ENCODE measurements at regions not wholly inside any gene's neighbourhood (a gene's known extent, or its start where the extent isn't known, plus 50 kb on each side); places are given as distances from the start of the nearest gene placed in this dataset.

DNA sequence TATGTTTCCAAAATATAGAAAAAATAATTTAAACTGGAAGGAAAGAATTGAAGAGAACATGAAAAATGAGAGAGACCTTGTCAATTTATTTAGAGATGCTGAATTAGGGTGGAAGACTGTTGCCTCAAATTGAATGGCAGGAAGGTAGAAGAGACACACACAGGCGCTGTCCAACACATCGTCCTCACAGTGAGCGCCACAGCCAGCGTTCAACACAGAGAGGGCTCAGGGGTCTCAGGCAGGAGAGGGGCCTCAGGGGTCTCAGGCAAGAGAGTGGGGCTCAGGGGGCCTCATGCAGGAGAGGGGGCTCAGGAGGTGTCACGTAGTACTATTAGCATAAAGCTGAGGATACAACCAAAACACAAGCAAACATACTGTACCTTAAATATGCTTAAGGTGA lies 65.7 kb downstream of the TMEM18 start:
- TF ChIP-seq, protein P1, sequence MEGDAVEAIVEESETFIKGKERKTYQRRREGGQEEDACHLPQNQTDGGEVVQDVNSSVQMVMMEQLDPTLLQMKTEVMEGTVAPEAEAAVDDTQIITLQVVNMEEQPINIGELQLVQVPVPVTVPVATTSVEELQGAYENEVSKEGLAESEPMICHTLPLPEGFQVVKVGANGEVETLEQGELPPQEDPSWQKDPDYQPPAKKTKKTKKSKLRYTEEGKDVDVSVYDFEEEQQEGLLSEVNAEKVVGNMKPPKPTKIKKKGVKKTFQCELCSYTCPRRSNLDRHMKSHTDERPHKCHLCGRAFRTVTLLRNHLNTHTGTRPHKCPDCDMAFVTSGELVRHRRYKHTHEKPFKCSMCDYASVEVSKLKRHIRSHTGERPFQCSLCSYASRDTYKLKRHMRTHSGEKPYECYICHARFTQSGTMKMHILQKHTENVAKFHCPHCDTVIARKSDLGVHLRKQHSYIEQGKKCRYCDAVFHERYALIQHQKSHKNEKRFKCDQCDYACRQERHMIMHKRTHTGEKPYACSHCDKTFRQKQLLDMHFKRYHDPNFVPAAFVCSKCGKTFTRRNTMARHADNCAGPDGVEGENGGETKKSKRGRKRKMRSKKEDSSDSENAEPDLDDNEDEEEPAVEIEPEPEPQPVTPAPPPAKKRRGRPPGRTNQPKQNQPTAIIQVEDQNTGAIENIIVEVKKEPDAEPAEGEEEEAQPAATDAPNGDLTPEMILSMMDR (IDR thresholded peaks at IDR 0.05; ENCODE audit: unreplicated experiment) = no peak
- Mint-ChIP-seq H3K27ac (ENCODE audit: unreplicated experiment) (no peak overlapping the region), H3K4me1 (ENCODE audit: unreplicated experiment) (no peaks in the 10 kb centered on the region), H3K27me3 (ENCODE audit: unreplicated experiment) (peaks cover 1% of the 10 kb centered on the region), H3K36me3 (ENCODE audit: low read depth, unreplicated experiment) (no peaks in the 10 kb centered on the region), H3K9me3 (ENCODE audit: unreplicated experiment) (no peaks in the 10 kb centered on the region), H3K4me3 (ENCODE audit: unreplicated experiment) (no peak overlapping the region)
- DNase-seq (ENCODE audit: low spot score) = no peak

DNA sequence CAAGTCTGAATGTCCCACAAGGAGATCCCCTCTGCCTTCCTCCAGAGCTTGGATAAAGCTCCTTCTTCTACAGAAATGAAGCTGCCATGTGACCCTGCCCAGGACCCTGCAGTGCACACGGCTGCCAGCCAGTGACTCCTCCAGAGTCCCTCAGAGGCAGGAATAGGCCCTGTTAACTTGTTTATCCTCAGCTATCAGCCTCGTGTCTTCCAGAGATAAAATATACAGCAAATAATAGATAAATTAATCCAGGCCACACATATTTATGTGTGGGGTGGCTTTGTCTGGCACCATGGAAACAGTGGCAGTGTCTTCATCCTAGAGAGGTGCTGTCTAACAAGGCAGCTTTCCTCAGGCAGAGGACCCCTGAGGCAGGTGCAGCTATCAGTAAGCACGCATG lies 66.7 kb downstream of the TMEM18 start:
- Mint-ChIP-seq H3K4me1 (ENCODE audit: unreplicated experiment) (no peaks in the 10 kb centered on the region), H3K4me3 (ENCODE audit: unreplicated experiment) (no peak overlapping the region), H3K27me3 (ENCODE audit: unreplicated experiment) (peaks cover 1% of the 10 kb centered on the region), H3K27ac (ENCODE audit: unreplicated experiment) (no peak overlapping the region), H3K9me3 (ENCODE audit: unreplicated experiment) (no peaks in the 10 kb centered on the region), H3K36me3 (ENCODE audit: low read depth, unreplicated experiment) (no peaks in the 10 kb centered on the region)
- no peak for DNase-seq (ENCODE audit: low spot score)
- TF ChIP-seq, protein P1 (IDR thresholded peaks at IDR 0.05; ENCODE audit: unreplicated experiment) = no peak

DNA sequence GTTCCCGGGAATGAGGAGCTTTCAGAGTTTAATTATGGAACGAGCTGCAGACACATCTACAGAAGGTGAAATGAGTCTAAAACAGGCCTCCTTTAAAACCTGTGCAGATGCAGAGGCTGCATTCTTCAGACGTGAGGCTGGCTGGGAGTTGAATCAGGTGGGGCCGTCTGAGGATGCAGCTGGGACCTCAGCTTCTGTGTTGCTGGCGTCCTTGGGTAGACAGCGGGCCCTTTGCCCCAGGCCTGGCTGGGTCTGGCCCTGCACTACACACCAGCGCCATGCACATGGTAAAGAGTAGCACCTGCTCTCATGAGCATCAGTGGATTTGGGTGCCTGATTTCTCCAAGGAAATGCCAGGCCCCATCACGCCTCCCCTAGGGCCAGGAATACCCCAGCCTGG lies 67.3 kb downstream of the TMEM18 start:
- H3K27me3 Mint-ChIP-seq (ENCODE audit: unreplicated experiment) = peaks cover 1% of the 10 kb centered on the region
- no peaks in the 10 kb centered on the region for H3K9me3 Mint-ChIP-seq (ENCODE audit: unreplicated experiment)
- no peak for DNase-seq (ENCODE audit: low spot score)
- TF ChIP-seq, protein P1 (IDR thresholded peaks at IDR 0.05; ENCODE audit: unreplicated experiment) = no peak
- no peak overlapping the region for H3K27ac Mint-ChIP-seq (ENCODE audit: unreplicated experiment)
- H3K4me3 Mint-ChIP-seq (ENCODE audit: unreplicated experiment) = no peak overlapping the region
- H3K36me3 Mint-ChIP-seq (ENCODE audit: low read depth, unreplicated experiment) = no peaks in the 10 kb centered on the region
- H3K4me1 Mint-ChIP-seq (ENCODE audit: unreplicated experiment) = no peaks in the 10 kb centered on the region

GRCh38 chr2:609449-609848 lies 67.8 kb downstream of the TMEM18 start:
- Mint-ChIP-seq H3K4me1 (ENCODE audit: unreplicated experiment) (no peaks in the 10 kb centered on the region), H3K36me3 (ENCODE audit: low read depth, unreplicated experiment) (no peaks in the 10 kb centered on the region), H3K4me3 (ENCODE audit: unreplicated experiment) (no peak overlapping the region), H3K27ac (ENCODE audit: unreplicated experiment) (no peak overlapping the region), H3K9me3 (ENCODE audit: unreplicated experiment) (no peaks in the 10 kb centered on the region), H3K27me3 (ENCODE audit: unreplicated experiment) (peaks cover 1% of the 10 kb centered on the region)
- TF ChIP-seq, protein P1 (IDR thresholded peaks at IDR 0.05; ENCODE audit: unreplicated experiment) = no peak
- no peak for DNase-seq (ENCODE audit: low spot score)

DNA sequence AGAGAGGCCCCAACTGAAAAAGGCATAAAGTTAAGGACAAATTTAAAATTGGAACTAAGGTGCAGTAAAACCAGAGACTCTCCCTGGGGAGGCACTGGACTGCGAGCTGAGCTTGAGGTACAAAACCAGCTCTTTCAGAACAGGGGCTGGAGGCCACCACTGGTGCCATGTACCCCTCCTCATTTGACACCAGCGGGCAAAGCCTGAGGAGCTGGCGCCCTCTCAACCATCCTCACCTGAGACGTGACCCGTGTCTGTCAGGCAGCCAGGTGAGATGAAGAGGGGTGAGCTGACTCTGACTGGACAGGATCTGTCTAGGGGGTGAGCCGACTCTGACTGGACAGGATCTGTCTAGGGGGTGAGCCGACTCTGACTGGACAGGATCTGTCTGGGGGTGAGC lies 68.5 kb downstream of the TMEM18 start:
- no peaks in the 10 kb centered on the region for H3K9me3 Mint-ChIP-seq (ENCODE audit: unreplicated experiment)
- peaks cover 1% of the 10 kb centered on the region for H3K27me3 Mint-ChIP-seq (ENCODE audit: unreplicated experiment)
- DNase-seq (ENCODE audit: low spot score) = no peak
- TF ChIP-seq, protein P1 (IDR thresholded peaks at IDR 0.05; ENCODE audit: unreplicated experiment) = no peak
- no peaks in the 10 kb centered on the region for H3K36me3 Mint-ChIP-seq (ENCODE audit: low read depth, unreplicated experiment)
- no peak overlapping the region for H3K4me3 Mint-ChIP-seq (ENCODE audit: unreplicated experiment)
- H3K27ac Mint-ChIP-seq (ENCODE audit: unreplicated experiment) = no peak overlapping the region
- H3K4me1 Mint-ChIP-seq (ENCODE audit: unreplicated experiment) = no peaks in the 10 kb centered on the region

Data from endothelial cell (in vitro differentiated cells).